ENCODE measurements at regions not wholly inside any gene's neighbourhood (a gene's known extent, or its start where the extent isn't known, plus 50 kb on each side); places are given as distances from the start of the nearest gene placed in this dataset.
"Not testable (repeated sequence)": the region's sequence is repeated elsewhere in the genome, so short reads cannot be mapped to it uniquely, and the experiment has no call there.

DNA sequence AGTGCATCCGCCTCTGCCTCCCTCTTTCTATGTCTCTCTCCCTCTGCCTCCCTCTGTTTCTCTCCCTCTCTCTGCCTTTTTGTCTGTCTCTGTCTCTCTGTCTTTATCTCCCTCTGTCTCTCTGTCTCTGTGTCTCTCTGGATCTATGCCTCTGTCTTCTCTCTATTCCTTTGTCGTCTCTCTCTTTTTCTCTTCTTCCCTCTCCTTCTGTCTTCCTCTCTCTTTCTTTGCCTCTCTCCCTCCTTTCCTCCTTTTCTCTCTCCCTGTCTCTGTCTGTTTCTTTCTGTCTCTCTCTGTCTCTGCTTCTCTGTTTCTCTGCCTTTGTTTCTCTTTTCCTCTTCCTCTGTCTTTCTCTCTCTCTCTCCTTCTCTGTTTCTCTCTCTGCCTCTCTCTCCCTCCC, 678.8 kb upstream of the NRP1 start:
- DNase-seq, result no peak

DNA sequence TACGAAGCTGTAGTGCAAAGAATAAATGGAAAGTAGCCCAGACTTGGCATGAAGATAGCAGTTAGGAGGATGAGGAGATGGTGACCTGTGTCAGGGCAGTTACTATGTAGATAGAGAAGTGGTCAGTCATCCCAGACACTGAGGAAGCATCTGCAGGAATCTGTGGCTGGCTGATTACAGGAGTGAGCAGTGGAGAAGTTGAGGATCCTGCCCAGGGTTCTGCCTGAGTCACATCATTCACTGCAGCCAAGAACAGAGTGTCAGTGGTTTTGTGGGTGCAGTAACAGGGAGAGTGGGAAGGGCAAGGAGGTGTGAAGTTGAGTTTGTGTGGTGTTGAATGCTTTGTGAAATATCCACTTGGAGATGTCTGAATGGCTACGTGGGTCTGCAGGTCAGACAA, 676.4 kb upstream of the NRP1 start:
- no peak for DNase-seq

- not testable (repeated sequence) for DNase-seq
Observed at GRCh38 chr10:34010228-34010627, 675.8 kb upstream of the NRP1 start.

DNA sequence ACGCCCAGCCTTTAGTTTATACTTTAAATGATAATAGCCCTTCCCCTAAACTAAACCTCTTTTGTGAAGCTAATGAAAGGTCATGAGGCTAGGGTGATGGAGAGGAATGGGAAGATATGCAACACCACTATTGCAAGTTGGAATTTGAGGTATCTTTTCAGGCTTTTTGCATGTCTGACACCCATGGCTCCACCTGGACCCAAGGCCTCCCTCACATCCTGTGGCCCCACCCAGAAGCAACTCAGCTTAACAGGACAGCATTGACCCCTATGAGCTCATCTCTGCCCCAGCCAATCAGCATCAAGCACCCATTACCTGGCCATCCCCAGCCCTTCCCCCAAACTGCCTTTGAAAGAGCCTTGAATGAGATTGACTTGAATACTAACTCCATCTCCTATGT, 674.2 kb upstream of the NRP1 start:
- no peak for DNase-seq

DNA sequence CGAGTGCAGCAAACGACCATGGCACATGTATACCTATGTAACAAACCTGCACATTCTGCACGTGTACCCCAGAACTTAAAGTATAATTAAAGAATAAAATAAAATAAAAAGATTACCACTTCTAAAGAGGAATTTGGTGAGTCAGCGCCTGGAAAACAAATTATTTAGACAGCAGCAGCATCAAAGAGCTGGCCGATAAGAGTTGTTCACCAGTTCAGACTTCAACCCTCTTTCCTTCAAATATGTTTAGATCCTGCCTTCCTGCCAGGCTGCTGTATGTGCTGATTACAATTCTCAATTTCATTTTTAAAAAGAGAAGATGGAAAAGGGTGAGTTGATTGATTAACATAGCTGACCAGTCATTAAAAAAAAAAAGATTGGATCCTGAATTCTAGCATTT, 672.0 kb upstream of the NRP1 start:
- no peak for DNase-seq

GRCh38 chr10:34003561-34003960, 669.1 kb upstream of the NRP1 start:
- DNase-seq, result no peak

GRCh38 chr10:34002896-34003295, 668.4 kb upstream of the NRP1 start:
- no peak for DNase-seq

DNA sequence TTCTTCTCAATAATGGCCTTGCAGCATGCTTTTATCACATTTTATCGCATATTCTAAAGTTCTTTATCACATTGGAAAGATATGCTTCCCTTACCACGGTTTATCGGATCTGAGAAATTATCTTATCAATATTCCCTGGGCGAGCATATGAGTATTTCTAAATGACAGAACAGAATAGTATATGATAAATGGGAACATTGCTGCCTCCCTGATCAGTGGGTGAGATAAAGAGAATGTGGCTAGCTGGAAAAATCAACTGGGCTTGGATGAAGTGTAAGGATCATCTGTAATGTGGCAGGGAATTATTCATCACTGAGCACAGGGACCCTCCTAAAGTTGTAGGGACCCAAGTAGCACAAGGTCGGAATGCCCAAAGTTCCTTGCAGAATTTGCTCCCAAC, 667.4 kb upstream of the NRP1 start:
- no peak for DNase-seq

DNA sequence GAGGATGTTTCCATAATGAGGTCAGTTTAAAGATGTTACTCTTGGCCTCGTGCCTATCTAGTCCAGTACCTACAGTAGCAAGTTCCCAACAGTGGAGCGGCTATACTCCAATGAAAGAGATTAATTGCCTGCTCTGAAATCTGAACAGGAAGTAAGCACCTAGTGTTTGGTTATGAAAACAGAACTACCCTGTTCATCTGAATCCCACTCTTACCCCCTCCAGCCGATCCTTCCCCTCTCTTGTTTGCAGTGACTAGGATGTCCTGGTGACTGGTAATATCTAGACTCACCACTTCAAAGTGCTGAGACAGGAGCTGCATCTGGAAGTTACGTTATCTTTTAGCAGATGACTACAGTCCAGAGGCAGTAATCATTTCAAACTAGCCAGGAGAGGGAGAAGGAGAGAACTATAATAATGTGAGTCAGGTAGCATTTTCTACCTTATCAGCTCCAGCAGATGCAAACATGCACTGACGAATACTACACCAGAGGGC, 666.7 kb upstream of the NRP1 start:
- DNase-seq, result no peak

DNA sequence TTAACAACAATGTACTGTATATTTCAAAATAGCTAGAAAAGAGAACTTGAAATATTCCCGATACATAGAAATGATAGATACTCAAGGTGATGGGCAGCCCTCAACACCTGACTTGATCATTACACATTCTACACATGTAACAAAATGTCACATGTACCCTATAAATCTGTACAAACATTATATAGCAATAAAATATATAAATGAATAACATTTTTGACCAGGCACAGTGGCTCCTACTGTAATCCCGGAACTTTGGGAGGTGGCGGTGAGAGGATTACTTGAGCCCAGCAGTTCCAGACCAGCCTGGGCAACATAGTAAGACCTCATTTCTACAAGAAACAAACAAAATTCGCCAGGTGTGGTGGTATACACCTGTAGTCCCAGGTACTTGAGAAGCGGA, 659.5 kb upstream of the NRP1 start:
- DNase-seq, result no peak

DNA sequence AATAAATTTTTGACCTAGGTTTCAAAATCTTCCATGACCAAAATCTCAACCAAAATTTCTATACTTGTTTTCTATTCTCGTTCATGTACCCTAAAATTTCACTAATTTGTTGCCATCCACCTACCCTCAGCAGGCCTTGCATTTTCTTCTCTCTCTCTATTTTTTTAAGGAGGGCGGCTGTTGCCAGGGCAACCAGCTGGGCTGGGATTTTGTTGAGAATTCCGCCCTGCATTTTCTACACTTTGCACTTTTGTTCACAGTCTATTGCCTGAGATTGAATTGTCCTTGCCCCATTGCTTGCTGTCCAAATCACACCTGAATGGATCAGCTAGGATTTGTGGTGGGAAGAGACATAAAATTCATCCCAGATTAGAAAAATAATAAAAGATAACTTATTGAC, 657.5 kb upstream of the NRP1 start:
- DNase-seq, result no peak

DNA sequence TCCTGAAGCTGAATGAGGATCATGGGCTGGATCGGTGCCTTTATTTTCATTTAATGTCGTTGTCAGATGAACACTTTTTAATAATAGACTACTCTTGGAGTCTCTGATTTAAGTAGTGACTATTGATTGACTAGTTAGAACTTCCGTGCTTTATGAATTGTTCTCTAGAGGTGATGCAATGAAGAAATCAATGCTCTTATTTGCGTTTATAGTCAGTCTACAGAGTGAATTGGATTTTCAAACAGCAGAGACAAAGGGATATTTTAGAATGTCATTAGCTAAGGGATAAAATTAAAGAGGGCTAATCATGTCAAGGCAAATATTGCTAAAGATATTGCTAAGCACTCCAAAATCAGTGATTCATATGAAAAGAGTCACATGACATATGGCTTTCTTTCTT, 652.0 kb upstream of the NRP1 start:
- DNase-seq, result no peak

DNA sequence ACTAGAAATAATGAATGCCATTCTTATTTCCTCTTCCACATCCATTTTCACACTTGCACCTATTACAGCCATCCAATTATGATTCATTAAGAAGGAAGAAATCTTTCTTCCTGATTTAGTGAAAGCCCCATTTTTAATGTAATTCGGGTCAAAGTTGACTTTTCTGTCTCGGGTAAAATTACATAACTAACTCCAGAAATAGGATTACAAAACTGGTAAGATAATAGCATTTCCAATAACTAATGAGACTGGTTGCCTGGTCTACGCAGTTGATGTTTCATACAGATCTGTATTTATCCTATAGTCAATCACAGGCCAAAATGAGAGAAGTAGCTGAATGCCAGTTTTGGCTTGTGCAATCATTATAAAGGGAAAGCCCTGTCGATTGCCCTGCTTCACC, 651.5 kb upstream of the NRP1 start:
- no peak for DNase-seq

DNA sequence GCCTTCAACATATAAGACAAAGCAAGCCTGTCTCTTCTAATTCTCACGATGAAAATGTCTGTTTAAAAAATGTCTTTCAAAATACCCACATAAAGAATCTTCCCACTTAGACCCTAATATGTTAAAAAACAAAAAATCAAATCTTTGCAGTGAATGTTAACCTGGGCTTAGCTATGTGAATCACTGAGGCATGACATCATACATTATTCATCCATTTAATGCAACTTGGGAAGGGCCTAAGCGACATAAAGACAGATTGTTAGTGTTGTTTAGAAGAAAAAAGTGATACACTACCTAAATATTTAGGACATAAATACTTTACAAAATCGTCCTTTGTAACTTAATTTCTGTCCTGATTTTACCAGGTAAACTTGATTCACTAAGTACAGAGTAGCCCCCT, 648.5 kb upstream of the NRP1 start:
- DNase-seq, result no peak

DNA sequence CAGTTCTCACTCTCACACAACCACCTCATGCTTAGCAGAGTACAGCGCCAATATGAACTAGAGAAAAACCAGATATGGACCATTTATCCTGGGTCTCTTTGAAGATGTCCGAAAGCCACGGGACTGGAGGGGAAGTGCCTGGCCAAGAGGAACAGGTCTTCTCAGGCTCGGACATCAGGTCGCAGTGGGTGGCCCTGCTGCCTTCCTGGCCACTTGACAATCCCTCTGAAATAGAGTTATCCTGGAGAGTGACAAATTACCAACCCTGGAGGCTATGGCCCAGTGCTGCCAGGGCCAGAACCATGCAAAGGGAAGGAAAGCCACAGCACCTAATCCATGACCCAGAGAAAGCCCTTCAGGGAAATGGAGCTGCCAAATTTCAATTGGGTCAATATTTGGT, 646.8 kb upstream of the NRP1 start:
- DNase-seq, result no peak

DNA sequence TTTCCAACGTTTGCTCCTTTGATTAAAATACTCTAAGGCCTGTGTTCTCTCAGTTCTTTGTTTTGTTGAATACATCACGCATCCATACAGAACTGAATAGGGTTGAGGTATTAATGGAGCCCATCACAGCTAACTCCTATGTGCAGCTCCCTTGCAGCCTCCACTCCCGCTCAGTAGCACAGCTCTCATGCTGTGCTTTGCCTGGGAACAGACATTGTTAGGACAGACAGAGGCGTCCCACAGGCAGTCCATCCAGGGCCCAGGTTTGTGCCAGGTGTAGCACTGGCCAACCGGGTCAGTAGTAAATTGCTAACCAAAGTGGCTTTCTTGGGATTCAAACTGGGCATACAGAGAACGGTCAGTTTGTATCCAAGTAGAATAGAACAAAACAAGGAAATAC, 644.7 kb upstream of the NRP1 start:
- no peak for DNase-seq

DNA sequence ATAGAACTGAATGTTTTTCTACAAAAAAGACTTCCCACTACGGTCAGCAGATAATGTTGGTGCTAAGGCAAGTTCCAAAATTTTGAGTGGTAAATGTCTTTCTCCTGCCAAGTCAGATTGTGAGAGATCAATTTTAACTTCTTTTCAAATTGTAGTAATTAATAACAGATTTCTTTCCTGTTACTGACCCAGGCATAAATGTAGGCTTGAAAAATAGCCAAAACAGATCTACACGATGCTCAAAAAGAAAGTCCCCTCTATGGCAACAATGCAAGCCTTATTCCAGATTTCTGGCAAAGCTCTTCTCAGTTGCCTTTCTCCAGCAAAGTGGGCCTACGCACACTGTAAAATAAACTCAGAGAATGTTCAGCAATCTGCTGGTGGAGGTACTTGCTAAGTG, 641.0 kb upstream of the NRP1 start:
- DNase-seq, result no peak

DNA sequence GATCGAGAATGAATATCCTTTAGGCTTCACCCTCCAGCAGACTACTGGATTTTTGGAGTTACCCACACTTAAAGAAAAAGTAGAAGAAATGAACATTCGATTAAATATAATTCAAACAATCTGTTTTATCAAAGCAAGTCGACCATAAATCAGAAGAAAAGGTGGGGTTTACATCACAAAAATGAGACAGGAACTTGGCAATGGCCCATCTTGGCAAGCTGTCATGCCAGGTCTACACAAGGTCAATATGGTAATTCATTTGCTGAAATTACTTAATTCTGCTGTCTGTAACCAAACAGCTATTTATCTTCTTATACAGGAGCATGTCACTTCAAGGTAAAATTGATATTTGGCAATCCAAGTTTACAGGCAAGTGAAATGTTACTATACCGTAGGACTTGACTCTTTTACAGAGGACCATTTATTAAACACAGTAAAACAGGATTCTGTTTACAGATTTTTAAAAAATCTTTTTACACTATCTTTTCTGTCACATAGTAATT, 640.6 kb upstream of the NRP1 start:
- no peak for DNase-seq

GRCh38 chr10:33968983-33969382, 634.5 kb upstream of the NRP1 start:
- DNase-seq, result no peak

DNA sequence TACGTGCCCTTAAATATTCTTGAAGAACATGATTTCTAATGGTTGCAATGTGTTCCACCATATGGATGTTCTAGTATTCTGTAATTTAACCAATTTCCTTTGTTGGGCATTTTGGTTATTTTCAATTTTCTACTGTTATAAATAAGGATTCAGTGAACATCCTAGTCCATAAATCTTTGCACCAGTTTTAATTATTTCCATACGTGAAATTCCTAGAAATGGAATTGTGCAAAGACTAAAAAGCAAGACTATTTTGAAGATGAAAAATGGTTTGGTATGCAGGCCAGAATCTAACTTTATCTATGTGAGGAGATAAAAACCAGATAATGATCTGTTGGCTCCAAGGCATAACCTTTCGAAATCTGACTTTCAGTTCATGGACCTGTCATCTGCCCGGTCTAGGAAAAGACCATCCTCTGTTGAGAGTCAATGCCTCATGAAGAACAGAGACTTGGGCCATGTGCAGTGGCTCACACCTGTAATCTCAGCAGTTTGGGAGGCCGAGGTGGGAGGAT, 633.2 kb upstream of the NRP1 start:
- no peak for DNase-seq

DNA sequence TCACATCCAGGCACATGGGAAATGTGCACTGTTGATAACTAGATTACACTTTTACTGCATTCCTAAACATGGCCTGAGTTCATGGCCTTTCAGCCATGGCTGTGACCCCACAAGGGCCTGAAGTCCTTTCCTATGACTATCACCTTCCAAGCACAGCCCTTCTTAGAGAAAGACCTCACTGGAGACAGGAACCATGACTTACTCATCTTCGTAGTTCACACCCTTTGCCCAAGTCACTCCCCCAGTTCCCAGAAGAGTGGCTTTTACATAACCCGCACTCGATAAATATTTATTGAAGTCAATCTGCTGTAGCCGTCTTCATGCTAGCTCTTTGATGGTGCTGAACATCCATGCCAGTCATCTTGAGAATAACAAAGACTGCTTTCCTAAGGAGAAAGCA, 632.5 kb upstream of the NRP1 start:
- no peak for DNase-seq

DNA sequence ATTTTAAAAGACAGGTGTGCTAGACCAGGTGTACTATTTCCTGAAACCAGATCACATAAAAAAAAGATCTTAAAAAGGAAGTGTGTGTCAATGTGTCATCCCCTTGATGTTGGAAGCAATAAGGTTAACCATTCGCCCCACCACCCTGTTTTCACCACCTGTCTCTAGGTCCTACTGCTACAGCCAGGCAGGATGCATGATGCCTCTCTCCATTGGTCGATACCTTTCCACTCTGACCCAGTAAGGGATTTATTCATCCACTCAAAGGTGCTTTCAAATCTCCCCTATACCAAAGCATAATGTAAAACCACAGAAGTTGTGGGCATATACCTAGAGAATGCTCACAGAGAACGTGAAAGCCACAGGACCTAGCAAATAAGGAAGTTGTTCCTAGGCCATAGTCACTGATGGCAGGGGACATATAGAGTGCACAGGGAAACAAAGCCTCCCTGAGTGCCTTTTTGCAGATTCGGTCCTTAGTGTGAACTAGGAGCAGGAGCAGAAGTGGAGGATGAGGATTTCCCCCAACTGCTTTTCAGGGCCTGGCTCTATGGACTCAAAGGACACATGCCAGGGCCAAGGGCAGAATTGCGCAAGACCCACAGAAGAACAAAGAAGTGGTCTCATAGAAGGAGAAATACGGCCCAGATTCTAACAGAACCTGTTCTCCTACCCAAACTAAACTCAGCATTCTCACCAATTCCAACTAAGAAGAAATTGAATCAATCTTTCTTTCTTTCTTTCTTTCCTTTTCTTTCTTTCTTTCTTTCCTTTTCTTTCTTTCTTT, 631.5 kb upstream of the NRP1 start:
- no peak for DNase-seq

DNA sequence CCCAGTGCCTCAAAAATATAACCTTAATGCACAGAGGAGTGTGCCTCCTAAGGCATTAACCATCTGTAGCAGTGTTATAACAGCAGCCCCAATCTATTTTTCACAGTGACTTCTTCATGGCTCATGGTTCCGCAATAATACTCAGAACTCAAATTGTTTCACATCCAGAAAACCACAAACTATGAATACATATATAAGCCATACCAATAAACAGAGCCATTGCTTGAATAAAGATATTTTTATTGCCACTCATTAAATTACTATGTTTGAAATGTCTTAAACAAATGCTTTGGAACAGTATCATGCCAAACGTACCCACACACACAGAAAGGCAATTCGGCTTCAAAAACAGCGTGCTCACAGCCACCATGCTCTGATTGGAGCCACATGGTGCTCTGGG, 629.3 kb upstream of the NRP1 start:
- no peak for DNase-seq

- not testable (repeated sequence) for DNase-seq
Observed at GRCh38 chr10:33956322-33956721, 621.9 kb upstream of the NRP1 start.

DNA sequence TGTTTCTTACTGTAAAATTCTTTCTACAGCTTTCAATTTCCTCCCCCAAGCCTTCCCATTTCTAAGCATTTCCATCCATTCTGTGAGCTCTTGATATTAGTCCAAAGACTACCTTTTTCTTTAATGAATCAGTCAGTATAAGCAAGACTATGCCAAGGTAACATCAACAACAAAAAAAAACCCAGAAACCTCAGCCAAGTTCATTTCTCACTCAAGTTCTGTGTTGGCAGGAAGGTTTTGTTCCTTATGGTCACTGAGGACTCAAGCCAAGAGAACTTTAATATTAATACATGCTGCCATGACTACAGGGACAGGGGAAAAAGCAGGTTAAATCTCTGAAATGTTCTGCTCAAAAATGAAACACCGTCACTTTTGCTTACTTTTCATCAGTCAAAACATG, 621.2 kb upstream of the NRP1 start:
- no peak for DNase-seq

Data from stimulated activated CD4-positive, alpha-beta T cell treated with anti-CD3 and anti-CD28 coated beads, Interleukin-4, amount 100 ng/mL, for 1 hour (primary cell).